ENCODE measurements at regions not wholly inside any gene's neighbourhood (a gene's known extent, or its start where the extent isn't known, plus 50 kb on each side); places are given as distances from the start of the nearest gene placed in this dataset.
"Not testable (repeated sequence)": the region's sequence is repeated elsewhere in the genome, so short reads cannot be mapped to it uniquely, and the experiment has no call there.

- peak; percentile 16 to 48 for DNase-seq
Measured at GRCh38 chr10:71086439-71087080, 125.8 kb upstream of the UNC5B start.

GRCh38 chr10:71087622-71088021, 124.7 kb upstream of the UNC5B start:
- no peak for DNase-seq

GRCh38 chr10:71088054-71088453, 124.3 kb upstream of the UNC5B start:
- DNase-seq: no peak

GRCh38 chr10:71088578-71088977, 123.8 kb upstream of the UNC5B start:
- not testable (repeated sequence) for DNase-seq

DNA sequence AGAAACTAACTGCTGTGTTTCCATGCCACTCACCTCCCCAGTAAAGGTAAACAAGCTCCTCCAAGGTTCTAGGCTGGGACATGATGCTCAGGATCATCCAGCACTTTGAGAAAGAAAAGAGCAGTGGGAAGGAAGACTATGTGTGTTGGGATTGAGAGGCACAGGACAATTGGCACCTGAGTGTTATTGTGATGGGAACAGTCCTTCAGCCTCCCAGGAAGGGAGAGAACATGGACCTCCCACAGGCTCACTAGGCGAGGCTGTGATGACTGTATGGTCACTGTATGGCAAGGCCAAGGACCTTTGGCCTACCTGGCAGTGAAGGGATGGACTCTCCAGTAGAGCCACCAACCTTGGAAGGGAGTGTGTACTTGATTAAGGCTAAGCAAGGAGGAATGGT, 123.2 kb upstream of the UNC5B start:
- DNase-seq: no peak

GRCh38 chr10:71090330-71090729, 122.0 kb upstream of the UNC5B start:
- no peak for DNase-seq

DNA sequence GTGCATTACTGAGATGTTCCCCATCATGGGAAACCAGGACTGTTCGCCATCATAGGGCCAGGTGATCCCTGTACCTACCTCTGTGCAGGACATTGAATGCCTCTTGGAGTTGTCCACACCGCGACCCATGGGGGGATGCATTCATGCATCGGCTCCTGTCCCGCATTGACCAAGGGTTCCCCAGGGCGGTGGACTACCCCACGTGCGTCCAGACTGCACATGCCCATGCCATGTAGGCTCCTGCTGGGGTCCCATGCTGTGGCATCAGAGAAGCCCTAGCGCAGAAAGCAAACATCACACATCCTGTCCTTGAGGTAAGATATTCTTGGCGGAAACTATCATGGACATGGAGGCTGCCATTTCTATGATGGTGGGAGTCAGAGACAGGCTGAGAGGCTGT, 121.6 kb upstream of the UNC5B start:
- DNase-seq: no peak

DNA sequence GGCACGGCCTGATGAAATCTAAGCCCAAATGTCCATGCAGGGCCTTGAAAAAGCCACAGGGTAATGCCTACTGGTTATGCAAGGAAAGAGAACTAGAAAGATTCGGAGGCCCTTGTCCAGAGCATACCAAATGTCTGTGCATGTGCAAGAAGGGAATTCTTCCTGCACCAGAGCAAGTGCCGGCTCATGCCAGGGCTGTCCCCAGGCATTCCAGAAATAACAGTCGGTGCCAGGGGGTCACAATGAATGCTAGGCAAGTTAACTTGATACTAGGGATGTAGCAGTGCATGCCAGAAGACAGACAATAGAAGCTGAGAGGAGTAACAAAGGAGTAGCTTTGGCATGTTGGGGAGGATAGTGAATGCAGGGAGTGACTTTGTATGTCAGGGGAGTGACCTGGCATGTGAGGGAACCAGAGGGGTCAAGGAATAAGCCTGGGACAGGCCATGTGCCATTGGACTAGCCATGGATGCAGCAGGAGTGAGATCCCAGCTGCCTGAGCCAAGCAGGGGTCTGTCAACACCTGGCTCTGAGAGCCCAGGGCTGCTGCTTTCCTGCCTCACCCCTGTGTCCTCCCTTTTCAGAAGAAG, 119.5 kb upstream of the UNC5B start:
- no peak for DNase-seq

GRCh38 chr10:71093531-71093930, 118.8 kb upstream of the UNC5B start:
- no peak for DNase-seq

DNA sequence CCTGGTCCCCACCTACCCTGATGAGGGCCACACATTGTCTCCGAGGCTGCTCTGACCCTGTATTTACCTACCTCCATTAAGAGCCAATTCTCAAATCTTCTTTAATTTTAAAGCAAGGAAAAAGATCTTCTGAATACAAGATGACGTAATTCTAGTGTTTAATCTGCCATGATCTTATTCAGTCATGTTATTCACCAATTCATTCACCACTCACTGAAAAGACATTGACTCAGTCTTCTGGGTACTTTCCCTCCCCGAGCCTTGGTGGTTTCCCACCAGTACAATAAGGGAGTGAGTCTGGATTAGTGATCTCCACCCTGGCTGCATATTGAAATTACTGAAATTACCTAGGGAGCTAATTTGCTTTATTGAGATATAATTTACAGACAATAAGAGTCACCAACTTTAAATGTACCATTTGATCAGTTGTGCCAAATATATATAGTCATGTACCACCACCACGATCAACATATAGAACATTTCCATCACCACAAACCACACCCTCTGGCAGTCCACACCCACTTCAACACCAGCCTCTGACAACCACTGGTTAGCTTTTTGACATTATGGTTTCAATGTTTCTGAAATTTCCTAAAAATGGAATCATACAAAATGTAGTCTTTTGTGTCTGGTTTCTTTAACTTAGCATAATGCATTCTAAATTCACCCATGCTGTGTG, 117.5 kb upstream of the UNC5B start:
- no peak for DNase-seq

GRCh38 chr10:71099731-71100361, 112.5 kb upstream of the UNC5B start:
- no peak for DNase-seq

DNA sequence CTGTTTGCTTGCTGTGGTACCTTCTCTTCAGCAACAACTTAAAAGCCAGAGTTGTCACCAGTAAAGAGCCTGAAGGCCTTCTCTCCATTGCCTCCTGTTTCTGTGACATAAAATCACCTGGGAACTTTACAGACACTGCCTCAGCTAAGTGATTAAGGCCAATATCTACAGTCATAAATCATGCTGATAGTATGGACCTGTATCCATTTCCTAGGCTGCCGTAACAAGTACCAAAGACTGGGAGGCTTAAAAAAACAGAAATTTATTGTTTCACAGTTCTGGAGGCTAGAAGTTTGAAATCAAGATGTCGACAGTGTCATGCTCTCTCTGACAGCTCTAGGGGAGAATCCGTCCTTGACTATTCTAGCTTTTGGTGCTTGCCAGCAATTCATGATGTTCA, 108.4 kb upstream of the UNC5B start:
- no peak for DNase-seq

DNA sequence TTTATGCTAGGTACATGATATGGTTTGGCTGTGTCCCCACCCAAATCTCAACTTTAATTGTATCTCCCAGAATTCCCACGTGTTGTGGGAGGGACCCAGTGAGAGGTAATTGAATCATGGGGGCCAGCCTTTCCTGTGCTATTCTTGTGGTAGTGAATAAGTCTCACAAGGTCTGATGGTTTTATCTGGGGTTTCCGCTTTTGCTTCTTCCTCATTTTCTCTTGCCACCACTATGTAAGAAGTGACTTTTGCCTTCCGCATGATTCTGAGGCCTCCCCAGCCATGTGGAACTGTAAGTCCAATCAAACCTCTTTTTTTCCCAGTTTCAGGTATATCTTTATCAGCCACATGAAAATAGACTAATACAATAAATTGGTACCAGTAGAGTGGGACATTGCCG, 106.2 kb upstream of the UNC5B start:
- not testable (repeated sequence) for DNase-seq

- DNase-seq: not testable (repeated sequence)
Measured at GRCh38 chr10:71107117-71107516, 105.3 kb upstream of the UNC5B start.

GRCh38 chr10:71108042-71108441, 104.3 kb upstream of the UNC5B start:
- not testable (repeated sequence) for DNase-seq

DNA sequence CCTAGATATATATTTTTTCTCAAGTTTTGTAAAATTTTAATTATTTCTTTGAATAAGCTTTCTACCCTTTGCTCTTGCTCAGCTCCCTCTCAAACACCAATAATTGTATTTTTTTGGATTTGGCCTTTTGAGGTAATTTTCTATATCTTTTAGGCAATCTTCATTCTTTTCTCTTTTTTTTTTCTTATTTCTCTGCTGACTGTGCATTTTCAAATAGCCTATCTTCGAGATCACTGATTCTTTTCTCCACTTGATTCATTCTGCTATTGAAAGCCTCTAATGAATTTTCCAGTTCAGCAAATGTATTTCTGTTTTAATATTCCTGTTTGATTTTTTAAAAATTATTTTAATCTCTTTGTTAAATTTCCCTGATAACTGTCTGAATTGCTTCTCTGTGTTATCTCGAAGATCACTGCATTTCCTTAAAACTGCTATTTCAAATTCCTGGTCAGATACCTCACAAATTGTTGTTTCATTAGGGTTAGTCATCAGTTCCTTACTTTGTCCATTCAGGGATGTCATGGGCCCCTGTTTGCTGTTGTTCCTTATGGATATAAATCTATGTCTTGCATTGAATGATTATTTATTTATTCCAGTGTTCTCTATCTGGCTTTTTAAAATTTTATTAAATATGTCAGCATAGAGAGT, 100.1 kb upstream of the UNC5B start:
- DNase-seq: no peak

- no peak for DNase-seq
Measured at GRCh38 chr10:71116426-71116825, 95.9 kb upstream of the UNC5B start.

GRCh38 chr10:71117589-71117988, 94.8 kb upstream of the UNC5B start:
- not testable (repeated sequence) for DNase-seq

DNA sequence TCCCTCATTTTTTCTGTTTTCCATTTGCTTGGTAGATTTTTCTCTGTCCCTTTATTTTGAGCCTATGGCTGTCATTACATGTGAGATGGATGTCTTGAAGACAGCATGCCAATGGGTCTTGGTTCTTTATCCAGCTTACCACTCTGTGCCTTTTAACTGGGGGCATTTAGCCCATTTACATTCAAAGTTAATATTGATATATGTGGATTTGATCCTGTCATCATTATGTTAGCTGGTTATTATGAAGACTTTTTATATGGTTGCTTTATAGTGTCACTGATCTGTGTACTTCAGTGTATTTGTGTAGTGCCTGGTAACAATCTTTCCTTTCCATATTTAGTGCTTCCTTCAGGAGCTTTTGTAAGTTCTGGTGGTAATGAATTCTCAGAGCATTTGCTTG, 89.3 kb upstream of the UNC5B start:
- no peak for DNase-seq

GRCh38 chr10:71124921-71125748, 87.2 kb upstream of the UNC5B start:
- DNase-seq: peak in 1 of 2 experiments; percentile 29

- DNase-seq: no peak
Measured at GRCh38 chr10:71125749-71126107, 86.6 kb upstream of the UNC5B start.

- DNase-seq: no peak
Measured at GRCh38 chr10:71126432-71126831, 85.9 kb upstream of the UNC5B start.

DNA sequence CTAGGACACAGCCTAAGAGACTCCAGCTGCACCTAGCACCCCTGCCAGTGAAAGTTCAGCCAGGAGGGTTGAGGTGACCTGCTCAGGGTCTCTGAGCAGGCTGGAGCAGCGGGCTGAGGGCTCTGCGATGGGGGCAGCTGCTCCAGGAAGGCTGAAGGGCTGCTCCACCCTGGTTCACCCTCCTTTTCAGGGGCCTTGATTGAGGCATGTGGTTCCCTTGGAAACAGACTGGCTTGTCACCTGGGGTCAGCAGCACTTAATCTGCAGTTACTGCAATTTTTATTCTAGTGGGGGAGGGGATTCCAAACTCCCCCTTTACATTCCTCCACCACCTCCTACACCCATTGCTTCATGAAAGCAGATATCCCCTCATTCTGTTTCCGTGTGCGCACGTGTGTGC, 85.3 kb upstream of the UNC5B start:
- no peak for DNase-seq

Data from NCI-H2081 (cell line).